H1 (cell line): ENCODE measurements at regions not wholly inside any gene's neighbourhood (a gene's known extent, or its start where the extent isn't known, plus 50 kb on each side); places are given as distances from the start of the nearest gene placed in this dataset.

Experiments
- EP300 ChIP-seq, 2 experiments: IDR thresholded peaks; 1 replicate in 1 of 2; 2 replicates in 1 of 2; pipeline ENCODE4 v1.6.1; 2011 to 2012; ENCODE audit warnings: low read depth in 2 of 2, low read length in 2 of 2, mild to moderate bottlenecking in 2 of 2, borderline replicate concordance in 1 of 2, inconsistent platforms in 1 of 2, moderate library complexity in 1 of 2
- EZH2 ChIP-seq: fragments of 200-600 bp; sonication (generic); IDR thresholded peaks from 2 replicates; pipeline ENCODE4 v1.7.1; 2012; ENCODE audit warnings: low read depth, mild to moderate bottlenecking, moderate library complexity, low read length, inconsistent platforms; ENCODE audit not compliant: severe bottlenecking
- FOSL1 ChIP-seq: IDR thresholded peaks from 2 replicates; pipeline ENCODE4 v1.6.1; 2011; ENCODE audit warnings: mild to moderate bottlenecking, low read depth, low read length, moderate library complexity; ENCODE audit not compliant: insufficient read depth
- POLR2AphosphoS5 ChIP-seq: IDR thresholded peaks from 2 replicates; pipeline ENCODE4 v1.6.1; 2011; ENCODE audit warnings: low read depth, low read length
- RFX5 ChIP-seq: IDR thresholded peaks from 2 replicates; pipeline ENCODE4 v1.6.1; 2011; ENCODE audit warnings: low read depth, low read length, improper control_type of control experiment, borderline replicate concordance
- SRF ChIP-seq: IDR thresholded peaks from 2 replicates; pipeline ENCODE4 v1.6.1; 2011; ENCODE audit warnings: mild to moderate bottlenecking, low read depth, low read length, moderate library complexity
- TF ChIP-seq, protein P1 (sequence below): IDR thresholded peaks from 2 replicates; pipeline ENCODE4 v1.6.1; 2011; ENCODE audit warnings: low read depth, mild to moderate bottlenecking, low read length; ENCODE audit not compliant: insufficient read depth
- TF ChIP-seq, protein P2 (sequence below), 3 experiments: IDR thresholded peaks; 1 replicate in 2 of 3; 2 replicates in 1 of 3; pipeline versions ENCODE4 v1.5.1 to v1.6.1; 2011; ENCODE audit warnings: low read length in 3 of 3, mild to moderate bottlenecking in 3 of 3, inconsistent platforms in 2 of 3, low read depth in 1 of 3, moderate library complexity in 1 of 3; ENCODE audit not compliant: insufficient read depth in 1 of 3; ENCODE audit errors: control extremely low read depth in 1 of 3

DNA sequence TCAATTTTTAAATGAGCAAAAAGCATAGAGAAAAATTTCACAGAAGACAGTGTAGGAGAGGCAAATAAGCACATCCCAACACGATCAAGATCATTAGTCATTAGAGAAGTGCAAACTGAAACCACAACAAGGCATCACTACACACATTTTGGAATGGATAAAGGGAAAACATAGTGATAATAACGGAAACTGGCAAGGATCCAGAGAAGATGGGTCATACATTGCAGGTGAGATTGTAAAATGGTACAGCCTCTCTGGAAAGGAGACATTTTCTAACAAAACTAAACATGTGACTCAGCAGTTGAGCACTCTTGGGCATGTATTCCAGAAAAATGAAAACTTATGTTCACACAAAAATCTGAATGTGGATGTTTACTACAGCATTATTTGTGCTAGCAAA, 98.3 kb upstream of the TMEM17 start:
- TF ChIP-seq, protein P1, sequence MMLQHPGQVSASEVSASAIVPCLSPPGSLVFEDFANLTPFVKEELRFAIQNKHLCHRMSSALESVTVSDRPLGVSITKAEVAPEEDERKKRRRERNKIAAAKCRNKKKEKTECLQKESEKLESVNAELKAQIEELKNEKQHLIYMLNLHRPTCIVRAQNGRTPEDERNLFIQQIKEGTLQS = no peak
- TF ChIP-seq SRF (no peak), RFX5 (no peak), EZH2 (no peak), EP300 (IDR thresholded peaks at IDR 0.05; ENCODE audit: borderline replicate concordance in 1 of 2, low read depth in 2 of 2, low read length in 2 of 2) (no peak), POLR2AphosphoS5 (no peak), FOSL1 (no peak)
- TF ChIP-seq, protein P2, sequence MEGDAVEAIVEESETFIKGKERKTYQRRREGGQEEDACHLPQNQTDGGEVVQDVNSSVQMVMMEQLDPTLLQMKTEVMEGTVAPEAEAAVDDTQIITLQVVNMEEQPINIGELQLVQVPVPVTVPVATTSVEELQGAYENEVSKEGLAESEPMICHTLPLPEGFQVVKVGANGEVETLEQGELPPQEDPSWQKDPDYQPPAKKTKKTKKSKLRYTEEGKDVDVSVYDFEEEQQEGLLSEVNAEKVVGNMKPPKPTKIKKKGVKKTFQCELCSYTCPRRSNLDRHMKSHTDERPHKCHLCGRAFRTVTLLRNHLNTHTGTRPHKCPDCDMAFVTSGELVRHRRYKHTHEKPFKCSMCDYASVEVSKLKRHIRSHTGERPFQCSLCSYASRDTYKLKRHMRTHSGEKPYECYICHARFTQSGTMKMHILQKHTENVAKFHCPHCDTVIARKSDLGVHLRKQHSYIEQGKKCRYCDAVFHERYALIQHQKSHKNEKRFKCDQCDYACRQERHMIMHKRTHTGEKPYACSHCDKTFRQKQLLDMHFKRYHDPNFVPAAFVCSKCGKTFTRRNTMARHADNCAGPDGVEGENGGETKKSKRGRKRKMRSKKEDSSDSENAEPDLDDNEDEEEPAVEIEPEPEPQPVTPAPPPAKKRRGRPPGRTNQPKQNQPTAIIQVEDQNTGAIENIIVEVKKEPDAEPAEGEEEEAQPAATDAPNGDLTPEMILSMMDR (IDR thresholded peaks at IDR 0.05; ENCODE audit: control extremely low read depth in 1 of 3, insufficient read depth in 1 of 3, low read depth in 1 of 3, low read length in 3 of 3) = no peak
